Stimulated activated CD8-positive, alpha-beta memory T cell treated with anti-CD3 and anti-CD28 coated beads, Interleukin-15, amount 100 ng/mL, for 1 hour (primary cell): ENCODE measurements at regions not wholly inside any gene's neighbourhood (a gene's known extent, or its start where the extent isn't known, plus 50 kb on each side); places are given as distances from the start of the nearest gene placed in this dataset.
"Not testable (repeated sequence)": the region's sequence is repeated elsewhere in the genome, so short reads cannot be mapped to it uniquely, and the experiment has no call there.

Experiments used
- DNase-seq: peaks from one replicate; pipeline ENCODE4 v3.0.0-alpha.2; 2020; ENCODE audit warnings: low read depth

- no peak for DNase-seq
Measured at GRCh38 chr9:38254756-38255155, 137.7 kb upstream of the ALDH1B1 start.

- no peak for DNase-seq
Measured at GRCh38 chr9:38254151-38254550, 138.4 kb upstream of the ALDH1B1 start.

- DNase-seq: no peak
Measured at GRCh38 chr9:38253200-38253599, 139.3 kb upstream of the ALDH1B1 start.

DNA sequence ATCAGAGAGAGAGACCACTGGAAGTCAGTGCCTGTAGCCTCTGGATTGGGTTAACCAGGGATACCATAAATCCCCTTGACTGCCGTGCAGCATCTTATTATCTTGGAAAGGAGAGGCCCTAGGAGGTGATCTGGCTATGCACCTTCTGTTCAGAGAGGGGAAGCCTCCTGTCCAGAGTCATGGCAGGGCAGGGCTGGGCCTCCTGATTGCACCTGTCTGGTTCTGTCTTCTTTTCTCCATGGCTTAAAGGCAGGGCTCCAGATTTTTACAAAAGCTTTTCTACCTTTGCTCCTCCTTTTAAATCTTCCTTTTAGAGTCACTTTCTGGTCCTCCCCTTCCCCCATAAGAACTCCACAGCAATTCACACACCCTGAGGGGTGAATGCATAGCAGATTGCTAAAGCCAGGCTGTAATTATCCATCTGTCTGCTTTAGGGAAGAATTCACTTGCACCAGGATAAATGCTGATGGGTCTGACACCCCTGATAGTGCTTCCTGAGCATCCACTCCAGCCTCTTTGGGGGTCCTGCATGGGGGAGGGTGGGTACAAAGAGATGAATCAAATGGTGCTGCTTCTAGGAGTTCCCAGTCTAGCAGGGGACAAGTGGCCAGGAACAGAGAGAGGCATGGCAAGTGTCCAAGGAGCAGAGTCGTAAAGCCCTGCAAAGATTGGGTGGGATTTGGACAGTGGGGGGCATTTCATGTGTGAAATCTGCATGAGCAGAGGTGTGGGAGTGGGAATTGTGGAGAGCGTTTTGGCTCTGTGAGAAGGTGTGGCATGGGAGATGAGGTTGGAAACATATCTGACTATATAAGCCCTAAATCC, 141.3 kb upstream of the ALDH1B1 start:
- no peak for DNase-seq

DNA sequence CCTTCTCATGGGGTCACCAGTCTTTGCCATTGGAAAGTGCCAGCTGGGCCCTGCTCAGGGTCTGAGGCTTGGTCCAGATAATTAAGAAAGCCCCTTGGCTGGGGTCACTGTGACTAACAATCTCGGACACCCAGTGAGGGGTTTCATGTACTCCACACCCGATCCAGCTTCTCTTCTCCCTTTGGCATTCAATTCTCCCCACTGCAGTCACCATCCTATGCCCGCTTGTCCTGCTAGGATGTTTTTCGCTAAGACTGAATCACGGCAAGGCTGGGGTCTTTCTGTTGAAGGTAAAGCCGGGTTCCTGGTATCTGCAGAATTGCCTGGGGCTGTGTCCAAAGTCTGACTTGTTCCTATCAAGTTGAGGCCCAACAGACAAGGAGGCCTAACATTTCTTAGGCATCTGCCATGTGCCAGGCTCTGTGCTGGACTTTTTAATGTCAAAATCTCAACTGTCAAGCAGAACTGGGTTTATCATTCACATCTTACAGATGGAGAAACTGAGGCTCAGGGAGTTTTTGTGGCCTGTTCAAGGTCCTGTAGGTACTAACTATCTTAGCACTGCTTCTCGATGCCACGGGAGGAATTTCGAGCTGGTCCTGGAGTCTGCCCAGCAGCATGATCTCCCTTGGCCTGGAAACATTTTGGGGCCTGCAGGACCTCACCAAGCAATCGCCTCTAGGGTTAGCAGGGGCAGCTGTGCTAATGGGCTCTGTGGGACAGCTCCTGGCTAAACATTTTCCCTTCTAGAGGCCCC, 142.0 kb upstream of the ALDH1B1 start:
- DNase-seq: no peak

DNA sequence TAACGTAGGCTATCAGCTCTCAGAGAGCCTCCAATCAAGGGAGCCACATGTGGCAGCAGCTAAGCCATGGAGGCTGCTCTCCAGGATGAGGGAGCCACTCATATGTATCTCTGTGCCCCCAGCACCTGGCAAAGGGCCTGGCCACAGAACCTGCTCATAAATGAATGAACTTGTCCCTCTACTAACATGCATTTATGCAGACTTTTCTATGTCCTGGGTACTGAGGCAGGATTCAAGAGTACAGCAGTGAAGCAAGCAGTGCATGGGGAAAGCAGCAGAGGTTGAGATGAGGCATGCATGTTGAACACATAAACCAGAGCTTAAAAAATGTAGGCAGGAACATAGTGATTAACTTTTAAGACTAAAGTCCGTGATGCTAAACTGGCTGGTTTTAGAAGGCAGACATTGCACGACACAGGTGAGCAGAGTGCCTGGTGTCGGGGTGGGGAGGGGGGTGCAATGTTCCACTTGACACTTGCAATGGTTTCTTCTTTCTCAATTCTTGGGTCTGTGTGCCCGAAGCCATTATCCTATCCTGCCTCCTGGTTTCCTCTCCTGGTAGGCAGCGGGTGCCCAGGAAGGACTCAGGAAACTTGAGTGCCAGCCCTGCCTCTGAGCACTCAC, 142.8 kb upstream of the ALDH1B1 start:
- DNase-seq: no peak

DNA sequence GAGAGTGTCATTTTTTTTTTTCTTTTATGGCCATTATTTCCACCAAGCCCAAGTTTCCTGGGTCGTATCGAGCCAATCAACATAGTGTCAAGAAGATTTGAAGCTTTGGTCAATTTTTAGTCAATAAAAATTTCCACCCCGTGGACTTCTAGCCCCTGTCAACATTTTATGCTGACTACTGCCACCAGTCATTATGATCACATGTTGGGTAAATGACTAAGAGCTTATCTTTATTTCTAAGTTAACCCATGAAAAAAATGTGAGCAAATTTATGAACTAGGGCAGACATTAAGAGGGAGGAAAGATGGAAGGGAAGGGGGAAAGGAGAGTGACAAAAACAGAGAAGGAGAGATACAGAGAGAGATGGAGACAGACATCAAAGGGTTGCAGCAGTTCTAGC, 143.5 kb upstream of the ALDH1B1 start:
- DNase-seq: no peak

- DNase-seq: no peak
Measured at GRCh38 chr9:38246833-38247232, 145.7 kb upstream of the ALDH1B1 start.

DNA sequence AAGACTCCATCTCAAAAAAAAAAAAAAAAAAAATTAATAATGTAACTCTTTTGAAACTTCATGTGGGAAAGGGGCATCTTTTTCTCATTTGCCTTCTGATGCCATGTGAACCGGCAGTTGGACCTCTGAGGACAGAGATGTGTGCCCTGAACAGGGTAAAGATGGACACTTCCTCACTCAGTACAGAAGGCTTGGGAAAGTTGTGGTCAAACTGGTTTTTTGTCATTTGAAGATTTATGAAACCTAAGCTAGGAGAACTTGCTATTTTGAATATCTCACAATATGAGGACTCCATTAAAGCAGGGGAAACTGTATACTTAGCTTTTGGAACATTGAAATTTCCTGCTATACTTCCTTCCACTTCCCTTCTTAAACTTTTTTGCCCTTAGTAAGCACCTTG, 147.5 kb upstream of the ALDH1B1 start:
- no peak for DNase-seq

DNA sequence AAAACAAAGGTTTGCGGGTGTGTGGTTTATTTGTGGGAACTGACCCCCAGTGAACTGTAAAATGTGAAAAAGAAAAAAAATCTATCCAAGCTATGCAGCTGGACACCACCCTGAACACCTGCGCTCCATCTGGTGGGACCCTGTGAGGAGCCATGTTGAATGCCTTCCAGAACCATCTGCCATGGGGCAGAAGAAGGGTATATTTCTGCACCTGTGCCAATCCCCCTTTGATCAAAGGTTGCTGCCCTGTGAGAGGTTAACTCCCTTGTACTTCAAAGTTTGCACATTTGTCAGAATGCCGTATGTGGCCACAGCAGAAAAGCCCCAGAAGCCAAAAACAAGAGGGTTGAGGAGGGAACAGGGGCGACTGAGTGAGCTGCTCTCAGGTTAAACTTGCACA, 148.5 kb upstream of the ALDH1B1 start:
- DNase-seq: no peak

DNA sequence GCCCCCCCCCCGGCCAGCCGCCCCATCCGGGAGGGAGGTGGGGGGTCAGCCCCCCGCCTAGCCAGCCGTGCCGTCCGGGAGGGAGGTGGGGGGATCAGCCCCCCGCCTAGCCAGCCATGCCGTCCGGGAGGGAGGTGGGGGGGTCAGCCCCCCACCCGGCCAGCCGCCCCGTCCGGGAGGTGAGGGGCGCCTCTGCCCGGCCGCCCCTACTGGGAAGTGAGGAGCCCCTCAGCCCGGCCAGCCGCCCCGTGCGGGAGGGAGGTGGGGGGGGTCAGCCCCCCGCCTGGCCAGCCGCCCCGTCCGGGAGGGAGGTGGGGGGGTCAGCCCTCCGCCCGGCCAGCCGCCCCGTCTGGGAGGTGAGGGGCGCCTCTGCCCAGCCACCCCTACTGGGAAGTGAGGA, 150.4 kb upstream of the ALDH1B1 start:
- DNase-seq: not testable (repeated sequence)

- no peak for DNase-seq
Measured at GRCh38 chr9:38240051-38240450, 152.5 kb upstream of the ALDH1B1 start.

- DNase-seq: no peak
Measured at GRCh38 chr9:38235244-38235643, 157.3 kb upstream of the ALDH1B1 start.

- no peak for DNase-seq
Measured at GRCh38 chr9:38234479-38235170, 157.9 kb upstream of the ALDH1B1 start.

DNA sequence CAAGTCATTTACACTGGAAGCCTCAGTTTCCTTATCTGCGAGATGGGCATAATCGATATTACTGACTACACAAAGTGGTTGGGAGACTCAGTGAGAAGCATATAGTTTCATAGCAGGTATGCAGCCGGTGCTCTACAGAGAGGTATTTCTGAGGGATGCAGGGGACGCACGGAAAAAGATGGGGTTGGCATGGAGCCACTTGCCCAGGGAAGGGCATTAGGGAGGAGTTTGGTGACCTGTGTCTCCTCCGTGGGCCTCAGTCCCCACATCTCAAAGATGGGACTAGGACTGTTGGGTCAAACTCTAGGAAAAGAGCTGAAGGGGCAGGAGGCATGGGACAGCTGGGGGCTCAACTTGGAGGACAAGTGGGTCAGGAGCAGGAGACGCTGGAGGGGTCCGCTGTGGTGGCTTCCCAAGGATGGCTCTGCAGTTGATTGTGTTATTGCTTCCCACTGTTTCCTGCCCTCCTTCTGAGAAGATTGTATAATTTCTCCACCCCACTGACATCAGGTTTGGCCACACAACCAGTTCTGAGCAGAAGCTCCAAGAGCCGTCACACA, 158.6 kb upstream of the ALDH1B1 start:
- no peak for DNase-seq

DNA sequence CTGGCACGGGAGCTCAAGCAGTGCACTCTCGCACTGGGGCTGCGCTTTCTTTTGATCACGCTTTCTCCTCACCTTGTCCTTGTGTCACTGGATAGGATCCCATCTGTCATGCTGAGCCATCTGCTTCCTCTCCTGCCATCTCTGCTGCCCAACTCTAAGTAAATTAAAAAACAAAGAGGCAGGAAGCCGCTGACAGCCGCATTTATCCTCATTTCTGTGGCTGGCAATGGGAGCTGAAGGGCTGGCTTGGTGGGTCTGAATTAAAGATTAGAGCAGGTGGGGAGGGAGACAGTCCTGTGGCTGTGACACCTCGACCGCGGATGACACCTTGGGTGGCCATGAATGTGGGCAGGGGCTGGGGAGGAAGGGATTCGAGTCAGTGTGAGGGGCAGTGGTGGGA, 159.2 kb upstream of the ALDH1B1 start:
- DNase-seq: no peak

GRCh38 chr9:38232895-38233294, 159.6 kb upstream of the ALDH1B1 start:
- no peak for DNase-seq

GRCh38 chr9:38229504-38230155, 160.6 kb upstream of the SHB start:
- no peak for DNase-seq

DNA sequence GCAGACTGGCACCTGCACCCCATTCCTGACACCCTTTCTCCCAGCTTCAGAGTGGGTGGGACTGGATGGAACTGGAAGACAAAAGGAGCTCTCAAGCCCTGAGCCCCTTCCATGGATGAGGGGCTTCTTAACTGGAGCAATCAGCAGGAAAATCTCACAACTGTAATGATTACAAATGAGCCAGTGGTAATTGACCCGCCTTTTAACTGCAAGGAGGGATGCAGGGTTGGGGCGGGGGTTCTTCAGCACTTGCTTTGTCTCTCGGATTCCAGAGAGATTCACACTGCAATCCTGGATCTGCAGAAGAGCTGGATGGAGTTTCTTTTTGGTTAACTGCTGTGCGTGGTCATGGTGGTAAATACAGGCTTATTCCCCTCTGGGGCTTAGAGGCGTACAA, 160.1 kb upstream of the SHB start:
- no peak for DNase-seq

DNA sequence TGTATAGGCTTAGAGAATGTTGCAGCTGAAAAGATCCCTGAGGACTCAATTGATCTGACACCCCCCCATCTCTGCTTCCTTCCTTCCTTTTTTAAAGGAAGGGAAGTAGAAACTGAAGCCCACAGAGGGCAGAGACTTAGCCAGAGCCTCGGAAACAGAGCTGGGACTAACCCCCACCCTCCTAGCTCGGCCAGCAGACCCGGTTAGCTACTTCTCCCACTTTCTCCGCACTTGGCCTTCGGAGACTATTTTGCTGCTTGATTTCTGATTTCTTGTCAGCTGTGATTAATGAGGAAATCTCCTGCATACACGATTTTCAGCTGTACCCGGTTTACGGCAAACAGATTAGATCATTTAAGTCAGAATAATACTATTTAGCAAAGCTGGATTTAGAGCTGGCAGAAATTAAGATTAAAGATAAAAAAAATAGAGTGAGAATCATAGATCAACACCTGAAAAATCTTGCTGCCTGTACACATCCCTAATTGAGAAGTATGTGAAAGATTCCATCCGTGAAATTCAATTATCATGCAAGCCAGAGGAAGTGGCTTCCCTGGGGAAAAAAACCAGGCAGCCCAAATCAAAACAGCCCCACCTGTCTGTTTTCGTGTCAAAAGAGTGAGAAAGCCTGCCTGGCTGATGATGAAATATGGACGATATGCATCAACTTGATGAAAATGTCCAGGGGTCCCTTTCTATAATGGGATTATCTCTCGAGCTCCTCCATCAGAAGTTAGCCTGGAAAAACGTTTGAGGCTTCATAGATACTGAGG, 159.5 kb upstream of the SHB start:
- DNase-seq: no peak

DNA sequence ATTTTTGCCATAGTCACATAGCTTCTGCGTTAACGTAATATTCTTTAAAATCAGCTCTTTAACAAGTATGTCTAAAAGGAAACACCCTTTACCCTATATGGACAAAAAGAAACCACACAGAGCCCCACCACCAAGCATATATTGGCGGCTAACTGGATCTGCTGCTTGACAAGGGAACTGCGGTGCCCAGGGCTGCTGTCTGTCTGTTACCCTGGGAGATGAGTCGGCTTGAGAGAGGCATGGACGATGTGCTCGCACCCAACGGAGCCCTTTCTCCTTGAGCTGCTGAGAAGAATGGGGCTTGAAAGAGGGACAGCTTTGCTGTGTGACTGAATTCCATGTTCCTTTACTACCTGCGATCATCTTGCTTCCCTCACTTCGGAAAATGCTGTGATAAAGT, 158.6 kb upstream of the SHB start:
- no peak for DNase-seq
